HG03039 (cell line): ENCODE measurements at regions not wholly inside any gene's neighbourhood (a gene's known extent, or its start where the extent isn't known, plus 50 kb on each side); places are given as distances from the start of the nearest gene placed in this dataset.

Experiments
- ATAC-seq: cut with Tn5 transposase; IDR thresholded peaks from one replicate; pipeline ENCODE4 v1.9.1; 2021; ENCODE audit warnings: mild to moderate bottlenecking, moderate library complexity; ENCODE audit not compliant: unreplicated experiment

DNA sequence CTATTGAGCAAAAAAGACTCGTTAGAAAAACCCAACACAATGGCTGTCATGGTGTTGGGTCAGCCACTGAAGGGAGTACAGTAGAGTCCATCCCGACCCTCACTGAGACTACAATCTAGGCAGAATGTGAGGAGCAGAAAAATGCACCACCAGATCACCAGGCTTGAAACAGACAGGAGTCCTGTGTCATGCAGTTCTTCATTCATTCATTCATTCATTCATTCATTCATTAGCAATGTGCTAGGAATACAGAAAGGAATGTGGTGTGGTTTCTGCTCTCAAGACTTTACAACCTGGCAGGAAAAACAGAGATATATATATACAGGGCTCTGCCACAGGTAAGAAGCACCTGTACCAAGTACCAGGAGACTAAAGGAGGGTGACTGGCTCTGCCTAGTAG is 392.3 kb downstream of the OMA1 start:
- ATAC-seq = no peak

DNA sequence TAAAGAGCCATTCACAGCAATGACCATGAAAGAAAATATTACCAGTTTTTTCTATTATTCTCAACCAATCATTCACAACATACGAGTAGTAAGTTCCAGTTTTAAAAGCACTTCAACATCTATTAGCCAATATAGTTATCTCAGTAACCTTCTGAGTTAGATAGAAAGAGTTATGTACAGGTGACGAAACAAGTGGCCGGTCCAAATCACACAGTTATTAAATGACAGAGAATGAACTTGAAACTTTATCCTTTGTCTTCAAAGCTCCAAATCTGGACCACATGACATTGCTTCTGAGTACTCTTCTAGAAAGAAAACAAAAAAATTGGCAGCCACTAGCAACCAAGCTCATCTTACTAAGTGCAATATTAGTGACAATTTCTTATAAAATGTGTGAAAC is 393.8 kb downstream of the OMA1 start:
- no peak for ATAC-seq

GRCh38 chr1:58149271-58149812 is 397.2 kb downstream of the OMA1 start:
- no peak for ATAC-seq

GRCh38 chr1:58144698-58145270 is 401.7 kb downstream of the OMA1 start:
- ATAC-seq = no peak

GRCh38 chr1:58143972-58144697 is 402.4 kb downstream of the OMA1 start:
- no peak for ATAC-seq

DNA sequence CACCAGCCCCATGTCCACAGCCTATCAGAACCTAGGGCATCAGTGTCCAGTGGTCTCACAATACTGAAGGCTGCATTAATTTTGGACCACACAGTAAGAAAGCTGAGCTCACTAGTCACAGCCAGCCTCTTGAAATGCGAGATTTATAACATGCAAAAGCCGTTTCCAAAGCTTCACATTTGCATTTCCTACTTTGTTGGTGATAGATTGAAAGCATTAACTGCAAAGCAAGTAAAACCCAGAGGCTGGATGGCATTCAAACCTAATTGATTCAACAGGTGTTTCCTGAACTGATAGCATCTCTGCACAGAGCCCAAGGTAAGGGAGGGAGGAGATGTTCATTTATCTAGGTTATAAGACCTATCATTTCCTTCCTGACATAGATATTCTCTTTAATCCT is 410.1 kb downstream of the OMA1 start:
- no peak for ATAC-seq

GRCh38 chr1:58135821-58136321 is 410.7 kb downstream of the OMA1 start:
- ATAC-seq = no peak

DNA sequence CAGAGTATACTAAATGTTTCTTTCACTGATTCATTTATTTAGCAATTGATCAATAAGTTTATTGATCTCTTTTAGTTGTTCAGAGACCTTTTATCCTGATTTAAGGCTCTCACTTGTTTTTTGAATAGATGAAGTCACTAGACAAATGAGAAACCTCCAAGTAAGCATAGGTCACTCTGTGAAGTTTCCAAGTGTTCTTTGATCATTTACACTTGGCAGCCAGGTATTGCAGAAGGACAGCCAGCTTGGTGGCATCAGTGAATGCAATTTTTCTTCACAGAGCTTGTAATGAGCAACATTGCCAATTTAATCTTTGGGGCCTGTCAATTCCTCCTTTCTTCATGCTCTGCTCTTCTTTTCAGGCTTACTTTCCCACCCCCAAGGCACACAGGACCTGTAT is 413.0 kb downstream of the OMA1 start:
- no peak for ATAC-seq

DNA sequence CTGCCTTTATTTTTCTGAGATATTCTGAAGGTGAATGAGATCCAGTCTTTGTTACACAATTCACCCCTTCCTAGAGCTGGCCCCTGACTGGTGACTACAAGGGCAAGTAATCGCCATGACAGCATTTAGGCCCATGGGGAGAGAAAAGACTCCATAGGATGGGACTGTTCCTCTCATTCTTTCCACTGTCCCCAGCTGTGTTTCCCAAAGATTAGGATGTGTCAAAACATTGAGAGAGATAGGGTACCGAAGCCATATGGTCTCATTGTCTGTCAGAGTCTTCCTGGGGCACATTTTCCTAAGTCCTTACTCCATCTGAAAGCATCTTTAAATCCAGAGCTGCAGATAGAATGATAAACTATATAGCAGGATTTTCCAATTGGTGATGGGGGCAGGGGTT is 423.5 kb downstream of the OMA1 start:
- ATAC-seq = no peak

- no peak for ATAC-seq
Observed at GRCh38 chr1:58119971-58120370, 426.6 kb downstream of the OMA1 start.

GRCh38 chr1:58116284-58116683 is 430.2 kb downstream of the OMA1 start:
- ATAC-seq = no peak

DNA sequence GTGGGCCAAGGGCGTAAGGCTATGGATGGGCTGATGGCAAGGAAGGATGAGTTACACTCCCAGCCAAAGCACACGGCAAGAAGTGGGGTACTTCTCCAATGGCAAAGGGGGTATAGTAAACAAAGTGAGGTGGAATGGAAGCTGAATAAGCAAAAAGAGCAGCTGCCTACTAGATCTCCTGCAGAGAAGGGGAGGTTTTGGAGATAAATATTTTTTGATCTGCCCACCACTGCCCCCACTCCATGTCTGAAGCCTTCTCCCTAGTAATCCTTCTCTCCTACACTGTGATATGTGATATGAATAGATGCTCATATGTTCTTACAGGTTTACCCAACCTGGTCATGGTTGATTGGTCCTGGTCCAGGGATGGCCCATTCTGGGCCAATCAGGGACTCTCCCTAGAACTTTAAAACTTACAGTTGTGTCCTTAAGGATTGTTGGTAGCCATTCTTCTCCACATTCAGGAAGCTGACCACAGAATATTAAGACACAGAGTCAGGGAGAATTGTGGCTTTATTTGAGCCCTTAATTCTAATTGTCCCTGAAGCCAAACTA is 436.8 kb downstream of the OMA1 start:
- no peak for ATAC-seq

GRCh38 chr1:58108783-58109182 is 437.7 kb downstream of the OMA1 start:
- ATAC-seq = no peak

DNA sequence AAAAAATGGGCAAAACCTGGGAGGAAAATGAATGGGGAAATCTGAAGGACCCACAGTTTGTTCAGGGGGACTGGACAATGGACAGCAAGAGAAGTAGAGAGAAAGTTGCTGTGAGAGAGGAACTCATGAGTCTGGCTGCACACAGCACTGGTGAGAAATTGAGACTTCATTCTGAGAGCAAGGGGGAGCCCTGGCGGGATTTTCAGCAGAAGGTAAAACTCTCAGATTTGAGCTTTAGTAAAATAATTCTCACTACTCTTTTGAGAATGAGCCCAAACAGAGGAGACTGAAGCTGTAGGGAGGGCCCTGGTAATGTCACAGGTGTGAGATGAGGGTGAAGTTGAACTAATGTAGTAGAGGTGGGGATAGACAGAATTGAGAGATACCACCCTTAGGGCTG is 438.6 kb downstream of the OMA1 start:
- ATAC-seq = no peak

GRCh38 chr1:58104960-58105359 is 441.6 kb downstream of the OMA1 start:
- ATAC-seq = peak; percentile 64

GRCh38 chr1:58096714-58097113 is 449.8 kb downstream of the OMA1 start:
- no peak for ATAC-seq

GRCh38 chr1:58095183-58095582 is 451.3 kb downstream of the OMA1 start:
- ATAC-seq = no peak

- no peak for ATAC-seq
Observed at GRCh38 chr1:58094221-58094620, 452.3 kb downstream of the OMA1 start.

GRCh38 chr1:58090640-58091039 is 455.9 kb downstream of the OMA1 start:
- ATAC-seq = no peak

DNA sequence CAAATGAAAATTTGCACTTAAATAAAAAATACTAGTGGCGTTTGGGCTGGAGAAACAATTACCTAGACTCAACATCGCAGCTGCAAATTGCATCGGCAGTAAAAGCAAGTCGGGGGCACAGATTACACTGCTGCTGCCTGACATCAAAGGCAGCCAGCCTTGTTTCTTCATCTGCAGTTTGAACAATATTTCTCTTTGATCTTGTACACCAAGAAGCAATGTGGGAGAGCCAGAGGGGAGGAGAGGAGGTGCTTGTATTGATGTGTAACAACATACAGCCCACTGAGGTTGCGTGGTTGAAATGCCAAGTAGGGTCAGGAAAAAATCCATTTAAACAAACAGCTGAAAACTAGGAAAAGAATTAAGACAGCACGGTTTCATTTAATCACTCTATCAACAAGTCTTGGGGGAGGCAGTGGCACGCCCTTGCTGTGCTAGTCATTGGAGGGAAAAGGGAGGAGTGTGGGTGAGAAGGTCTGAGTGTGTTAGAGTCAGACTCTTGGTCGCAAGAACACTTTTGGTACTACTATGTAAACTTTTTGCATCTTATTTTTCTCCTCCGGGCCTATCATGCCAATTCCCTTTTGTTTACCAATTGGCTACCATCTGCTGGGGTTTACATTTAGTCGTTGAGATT is 456.5 kb downstream of the OMA1 start:
- ATAC-seq = no peak

GRCh38 chr1:58084266-58084665 is 462.3 kb downstream of the OMA1 start:
- ATAC-seq = no peak

- no peak for ATAC-seq
Observed at GRCh38 chr1:58082596-58082995, 463.9 kb downstream of the OMA1 start.
